ENCODE measurements at regions not wholly inside any gene's neighbourhood (a gene's known extent, or its start where the extent isn't known, plus 50 kb on each side); places are given as distances from the start of the nearest gene placed in this dataset.

GRCh38 chr7:122211362-122211761, 67.3 kb upstream of the AASS start:
- TF ChIP-seq CTCF (IDR thresholded peaks at IDR 0.05) (no peak), POLR2A (IDR thresholded peaks at IDR 0.05) (no peak)
